IMR-90 (cell line): ENCODE measurements at regions not wholly inside any gene's neighbourhood (a gene's known extent, or its start where the extent isn't known, plus 50 kb on each side); places are given as distances from the start of the nearest gene placed in this dataset.

Experiments used
- ATAC-seq: fragments of 200-7000 bp; cut with Tn5 transposase; 2 replicates; pipeline ENCODE4 v1.9.1; 2020; ENCODE audit warnings: low read depth, mild to moderate bottlenecking, moderate library complexity
- BruUV-seq: library from RNA; stranded (reverse); fragments of 400-500 nt; replicated peaks from 2 replicates; lab custom pipeline; 2021; lab: Mats Ljungman, UMichigan
- CTCF ChIA-PET: fragments of 300-600 bp; formaldehyde crosslinking; extraction: SDS; loops from one replicate; lab custom pipeline; 2021; ENCODE audit warnings: antibody characterized with exemption; lab: Yijun Ruan, JAX
- POLR2A ChIA-PET: fragments of 300-600 bp; sonication (Branson Sonifier 250); formaldehyde crosslinking; loops from one replicate; lab custom pipeline; 2022; ENCODE audit warnings: antibody characterized with exemption; ENCODE audit not compliant: unreplicated experiment; lab: Charles Lee
- DNase-seq: peaks from one replicate; pipeline ENCODE4 v3.0.0; 2013
- H2AFZ ChIP-seq: replicated peaks from 2 replicates; pipeline ENCODE3; 2013; ENCODE audit warnings: low read length, mild to moderate bottlenecking; ENCODE audit not compliant: poor library complexity
- H2AK5ac ChIP-seq: 2 replicates; pipeline ENCODE4 v1.6.1; 2013; ENCODE audit warnings: low read depth, low read length, inconsistent platforms
- H2AK9ac ChIP-seq: replicated peaks from 2 replicates; pipeline ENCODE3; 2013; ENCODE audit warnings: mild to moderate bottlenecking, low read depth, low read length, moderate library complexity; ENCODE audit not compliant: poor library complexity
- H2BK120ac ChIP-seq: 2 replicates; pipeline ENCODE4 v1.6.1; 2013; ENCODE audit warnings: low read depth, low read length, inconsistent platforms
- H2BK15ac ChIP-seq: 3 replicates; pipeline ENCODE4 v1.6.1; 2013; ENCODE audit warnings: low read depth, low read length, inconsistent platforms
- H2BK20ac ChIP-seq: 2 replicates; pipeline ENCODE4 v1.6.1; 2013; ENCODE audit warnings: low read depth, mild to moderate bottlenecking, inconsistent platforms, low read length, moderate library complexity
- H2BK5ac ChIP-seq: 2 replicates; pipeline ENCODE4 v1.6.1; 2013; ENCODE audit warnings: mild to moderate bottlenecking, low read depth, low read length, inconsistent platforms; ENCODE audit not compliant: poor library complexity, severe bottlenecking
- H3K14ac ChIP-seq: replicated peaks from 2 replicates; pipeline ENCODE4 v1.6.1; 2013; ENCODE audit warnings: low read depth, low read length, inconsistent platforms
- H3K18ac ChIP-seq: 2 replicates; pipeline ENCODE4 v1.6.1; 2013; ENCODE audit warnings: low read depth, low read length, control low read depth
- H3K23ac ChIP-seq: 2 replicates; pipeline ENCODE4 v1.6.1; 2013; ENCODE audit warnings: low read depth, low read length, inconsistent platforms
- H3K27ac ChIP-seq: 2 replicates; pipeline ENCODE4 v1.5.1; 2013; ENCODE audit warnings: mild to moderate bottlenecking, control low read depth, low read length; ENCODE audit not compliant: insufficient read depth
- H3K27me3 ChIP-seq: 2 replicates; pipeline ENCODE4 v1.6.1; 2013; ENCODE audit warnings: low read length; ENCODE audit not compliant: control insufficient read depth, insufficient read depth
- H3K36me3 ChIP-seq: 2 replicates; pipeline ENCODE4 v1.6.1; 2013; ENCODE audit warnings: low read length, mixed read lengths; ENCODE audit not compliant: control insufficient read depth, insufficient read depth
- H3K4ac ChIP-seq: 2 replicates; pipeline ENCODE4 v1.6.1; 2013; ENCODE audit warnings: low read depth, low read length, inconsistent platforms
- H3K4me1 ChIP-seq: 2 replicates; pipeline ENCODE4 v1.6.1; 2013; ENCODE audit warnings: low read length, mixed read lengths; ENCODE audit not compliant: control insufficient read depth, insufficient read depth
- H3K4me2 ChIP-seq: 2 replicates; pipeline ENCODE4 v1.6.1; 2013; ENCODE audit warnings: low read depth, mild to moderate bottlenecking, control low read depth, low read length, moderate library complexity
- H3K4me3 ChIP-seq: 2 replicates; pipeline ENCODE4 v1.5.1; 2013; ENCODE audit warnings: low read depth, mild to moderate bottlenecking, control low read depth, low read length, moderate library complexity; ENCODE audit not compliant: insufficient read depth
- H3K56ac ChIP-seq: 2 replicates; pipeline ENCODE4 v1.6.1; 2013; ENCODE audit warnings: low read length, inconsistent platforms; ENCODE audit not compliant: insufficient read depth; ENCODE audit errors: extremely low read depth
- H3K79me1 ChIP-seq, 2 experiments: 2 replicates each; pipeline ENCODE4 v1.6.1; 2013; ENCODE audit warnings: low read length in 2 of 2, inconsistent platforms in 1 of 2, low read depth in 1 of 2
- H3K9ac ChIP-seq: 2 replicates; pipeline ENCODE4 v1.6.1; 2013; ENCODE audit warnings: low read depth, low read length, control low read depth
- H3K9me1 ChIP-seq: 2 replicates; pipeline ENCODE4 v1.6.1; 2013; ENCODE audit warnings: low read length, inconsistent platforms; ENCODE audit not compliant: insufficient read depth
- H3K9me3 ChIP-seq: 2 replicates; pipeline ENCODE4 v1.6.1; 2013; ENCODE audit warnings: low read length; ENCODE audit not compliant: control insufficient read depth, insufficient read depth
- H4K20me1 ChIP-seq: 2 replicates; pipeline ENCODE4 v1.6.1; 2013; ENCODE audit warnings: low read length, inconsistent platforms; ENCODE audit not compliant: insufficient read depth
- H4K5ac ChIP-seq: 2 replicates; pipeline ENCODE4 v1.6.1; 2013; ENCODE audit warnings: mild to moderate bottlenecking, low read depth, low read length, control low read depth
- H4K8ac ChIP-seq, 2 experiments: 2 replicates each; pipeline ENCODE4 v1.6.1; 2013; ENCODE audit warnings: low read depth in 2 of 2, low read length in 2 of 2, control low read depth in 1 of 2, inconsistent platforms in 1 of 2
- H4K91ac ChIP-seq: 2 replicates; pipeline ENCODE4 v1.6.1; 2013; ENCODE audit warnings: low read depth, low read length, inconsistent platforms; ENCODE audit not compliant: insufficient read depth
- CHD1 ChIP-seq: IDR thresholded peaks from 2 replicates; pipeline ENCODE4 v1.6.1; 2012; ENCODE audit warnings: low read depth, low read length, improper control_type of control experiment
- WGBS, 2 experiments: methylation state at CpG; one replicate each; pipeline versions ENCODE4 v1.1.5 to v1.1.7; 2013; ENCODE audit warnings: missing lambda C conversion rate in 2 of 2; ENCODE audit not compliant: insufficient read length in 1 of 2; ENCODE audit errors: extremely low coverage in 2 of 2; 5-methylcytosine and 5-hydroxymethylcytosine counted together
- dilution Hi-C: fragments of 300-500 bp; cut with HindIII; formaldehyde crosslinking; loops from one replicate; pipeline ENCODE4 v1.14.3; 2018; ENCODE audit warnings: low sequenced_read_pairs; ENCODE audit not compliant: unreplicated experiment
- in situ Hi-C: fragments of 300-500 bp; cut with MboI; formaldehyde crosslinking; loops from 3 replicates; pipeline ENCODE4 v1.14.3; 2019; ENCODE audit warnings: low sequenced_read_pairs, inconsistent platforms, mixed read lengths
- intact Hi-C: fragments of 100-400 bp; cut with micrococcal nuclease; formaldehyde crosslinking; loops from 2 replicates; pipeline ENCODE4 v1.10.0; 2022

DNA sequence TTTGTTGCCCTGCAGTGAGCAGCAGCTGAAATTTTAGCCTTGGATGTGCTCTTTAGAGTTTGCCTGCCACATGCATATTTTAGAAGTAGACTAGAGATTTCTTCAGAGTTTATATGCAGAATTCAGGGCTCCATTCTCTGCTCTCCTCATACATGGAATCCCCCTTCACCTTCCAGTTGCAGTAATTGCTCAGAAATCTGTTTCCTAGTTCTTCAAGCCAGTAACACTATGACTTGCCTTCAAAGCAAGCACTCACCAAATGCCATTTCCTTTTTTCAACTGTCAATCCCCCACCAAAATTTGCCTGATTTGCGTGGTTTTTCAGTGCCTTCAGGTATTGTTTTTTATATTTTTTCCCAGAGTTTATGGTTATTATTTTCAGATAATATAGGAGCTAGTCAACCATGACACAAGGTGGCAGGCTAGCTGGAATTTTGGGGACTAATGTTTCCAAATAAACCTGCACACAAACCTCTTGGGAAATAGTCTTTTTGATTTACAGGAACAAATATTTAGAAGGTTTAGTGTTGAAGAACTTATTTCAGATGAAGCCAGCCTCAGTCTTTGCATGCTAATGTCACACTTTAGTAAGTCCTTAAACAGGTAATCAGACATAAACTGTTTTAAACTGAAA is 79.2 kb downstream of the ASCL1 start:
- Histone ChIP-seq H3K56ac (no peak overlapping the region), H3K4me2 (no peak overlapping the region), H4K20me1 (no peaks in the 10 kb centered on the region), H3K4me1 (no peaks in the 10 kb centered on the region), H3K18ac (no peak overlapping the region), H3K4me3 (no peak overlapping the region), H3K23ac (no peak overlapping the region), H4K91ac (no peak overlapping the region), H3K14ac (no peak overlapping the region), H3K9me1 (no peaks in the 10 kb centered on the region), H3K79me1 (no peaks in the 10 kb centered on the region), H3K9me3 (no peaks in the 10 kb centered on the region; the same call in 1 of the 2 replicates), H2BK15ac (no peak overlapping the region), H3K27me3 (no peaks in the 10 kb centered on the region), H2BK5ac (no peak overlapping the region), H3K4ac (no peak overlapping the region), H2AK5ac (no peak overlapping the region), H2BK120ac (no peak overlapping the region), H2AK9ac (no peak overlapping the region), H3K36me3 (no peaks in the 10 kb centered on the region), H4K8ac (no peak overlapping the region), H2BK20ac (no peak overlapping the region), H3K9ac (no peak overlapping the region), H2AFZ (no peak overlapping the region), H4K5ac (no peak overlapping the region), H3K27ac (no peak overlapping the region)
- dilution Hi-C loops (no loop called here), intact Hi-C loops (no loop called here), in situ Hi-C loops (no loop called here)
- ATAC-seq = no peak
- TF ChIP-seq CHD1 = no peak
- DNase-seq = no peak
- ChIA-PET POLR2A (no interaction called here), CTCF (no interaction called here)
- no CpG with 5 or more reads among the region's 1 CpG for WGBS, 2 experiments
- no TSS peak for BruUV-seq
